ENCODE measurements at regions not wholly inside any gene's neighbourhood (a gene's known extent, or its start where the extent isn't known, plus 50 kb on each side); places are given as distances from the start of the nearest gene placed in this dataset.

- TF ChIP-seq YY1 (IDR thresholded peaks at IDR 0.05; ENCODE audit: insufficient read depth, insufficient read length) (no peak), SUZ12 (IDR thresholded peaks at IDR 0.05; ENCODE audit: extremely low read depth, insufficient read depth, insufficient read length) (no peak)
Measured at GRCh38 chr7:13407911-13408310, 581.6 kb downstream of the ETV1 start.
